ENCODE measurements at regions not wholly inside any gene's neighbourhood (a gene's known extent, or its start where the extent isn't known, plus 50 kb on each side); places are given as distances from the start of the nearest gene placed in this dataset.
"Not testable (repeated sequence)": the region's sequence is repeated elsewhere in the genome, so short reads cannot be mapped to it uniquely, and the experiment has no call there.

DNA sequence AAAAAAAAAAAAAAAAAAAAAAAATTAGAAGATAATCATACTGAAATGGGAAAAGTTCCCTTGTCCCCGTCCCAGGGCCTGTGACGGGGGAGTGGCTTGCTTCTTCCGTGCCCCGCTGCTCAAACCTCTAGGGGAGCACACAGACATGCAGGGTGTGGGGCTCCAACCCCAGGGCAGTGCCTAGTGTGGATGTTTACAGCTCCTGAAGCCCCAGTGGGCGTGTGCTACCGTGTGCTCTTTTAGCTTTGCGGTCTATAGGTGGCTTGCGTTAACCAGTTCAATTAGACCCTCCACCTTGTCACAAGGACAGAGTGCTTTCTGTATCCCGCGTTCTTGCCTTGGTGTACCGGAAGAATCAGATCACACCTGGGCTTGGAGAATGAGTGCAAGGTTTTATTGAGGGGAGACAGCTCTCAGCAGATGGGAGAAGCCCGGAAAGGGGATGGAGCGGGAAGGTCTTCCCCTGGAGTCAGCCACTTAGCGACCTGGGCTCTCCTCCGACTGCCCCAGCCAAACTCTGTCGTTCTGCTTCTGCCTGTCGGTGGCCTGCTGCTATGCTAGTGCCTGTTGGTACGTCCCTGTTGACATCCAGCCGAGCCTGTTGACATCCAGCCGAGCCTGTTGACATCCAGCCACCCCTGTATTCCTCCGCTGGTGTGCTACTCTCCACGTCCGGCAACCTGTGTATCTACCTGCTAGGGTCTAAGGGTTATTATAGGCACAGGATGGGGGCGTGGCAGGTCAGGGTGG is 569.8 kb downstream of the VGLL3 start:
- no peak for DNase-seq
- in situ Hi-C loops (cut with HindIII; ENCODE audit: low pct_ligation_motif_present, low pct_unique_long_range_greater_than_20kb, low sequenced_read_pairs): no loop called here

DNA sequence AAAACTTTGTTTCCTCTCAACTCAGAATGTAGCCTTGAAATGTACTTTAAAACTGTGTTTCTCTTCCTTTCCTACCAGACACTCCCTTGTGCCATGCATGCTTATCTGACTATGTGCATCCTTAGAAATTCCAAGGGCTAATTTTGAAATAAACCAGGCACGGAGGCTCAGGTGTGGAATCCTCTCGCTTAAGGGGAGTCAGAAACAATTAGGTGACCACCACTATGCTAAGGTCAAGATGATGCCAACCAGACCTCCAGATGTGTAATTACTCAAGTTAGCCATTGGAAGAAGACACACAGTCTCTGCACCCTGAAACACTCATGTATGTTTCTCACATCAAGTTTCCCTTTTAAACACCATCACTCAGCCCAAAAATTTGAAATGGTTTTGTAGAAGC is 572.1 kb downstream of the VGLL3 start:
- no peak for DNase-seq
- in situ Hi-C loops (cut with HindIII; ENCODE audit: low pct_ligation_motif_present, low pct_unique_long_range_greater_than_20kb, low sequenced_read_pairs): no loop called here

- in situ Hi-C loops (cut with HindIII; ENCODE audit: low pct_ligation_motif_present, low pct_unique_long_range_greater_than_20kb, low sequenced_read_pairs): no loop called here
- no peak for DNase-seq
Measured at GRCh38 chr3:86416334-86416733, 574.6 kb downstream of the VGLL3 start.

DNA sequence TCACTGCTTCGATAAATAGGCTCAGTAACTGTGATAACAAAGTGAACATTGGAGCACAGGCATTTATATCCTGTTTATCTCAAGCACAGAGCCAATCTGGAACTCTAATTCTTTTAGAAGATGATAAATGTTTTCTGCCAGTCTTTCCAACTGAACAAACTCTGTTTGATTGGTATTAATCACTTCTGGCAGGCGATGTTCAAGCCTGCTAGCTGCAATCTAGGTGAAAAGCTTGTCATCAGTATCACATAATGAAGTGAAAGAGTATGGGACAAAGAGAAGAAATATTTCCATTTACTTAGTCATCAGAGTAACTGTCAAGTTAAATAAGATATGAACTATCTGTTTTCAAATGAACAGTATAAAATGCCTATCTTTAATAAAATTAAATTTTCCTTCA is 577.3 kb downstream of the VGLL3 start:
- in situ Hi-C loops (cut with HindIII; ENCODE audit: low pct_ligation_motif_present, low pct_unique_long_range_greater_than_20kb, low sequenced_read_pairs): no loop called here
- DNase-seq: no peak

- in situ Hi-C loops (cut with HindIII; ENCODE audit: low pct_ligation_motif_present, low pct_unique_long_range_greater_than_20kb, low sequenced_read_pairs): no loop called here
- no peak for DNase-seq
Measured at GRCh38 chr3:86410587-86410986, 580.4 kb downstream of the VGLL3 start.

DNA sequence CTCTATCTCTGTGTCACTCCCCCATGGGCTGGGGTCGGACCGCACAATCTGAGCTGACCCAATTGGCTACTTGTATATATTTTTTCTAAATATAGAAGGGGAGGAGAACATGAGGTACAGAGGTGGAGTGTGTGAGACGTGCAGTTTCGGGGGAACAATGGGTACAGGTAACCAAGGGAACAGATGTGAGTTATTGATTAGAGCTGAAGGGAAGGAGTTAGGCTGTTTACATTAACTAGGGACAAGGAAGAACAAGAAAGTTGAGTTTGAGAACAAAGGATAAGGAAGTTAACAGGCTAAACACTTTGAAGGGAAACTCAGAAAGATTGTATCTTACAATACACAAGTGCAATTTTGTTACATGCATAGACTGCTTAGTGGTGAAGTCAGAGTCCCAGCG is 601.2 kb downstream of the VGLL3 start:
- DNase-seq; in situ Hi-C loops (cut with HindIII; ENCODE audit: low pct_ligation_motif_present, low pct_unique_long_range_greater_than_20kb, low sequenced_read_pairs): not testable (repeated sequence)

GRCh38 chr3:86388820-86389219 is 602.1 kb downstream of the VGLL3 start:
- DNase-seq: no peak
- in situ Hi-C loops (cut with HindIII; ENCODE audit: low pct_ligation_motif_present, low pct_unique_long_range_greater_than_20kb, low sequenced_read_pairs): no loop called here

GRCh38 chr3:86382556-86382955 is 608.4 kb downstream of the VGLL3 start:
- DNase-seq: no peak
- in situ Hi-C loops (cut with HindIII; ENCODE audit: low pct_ligation_motif_present, low pct_unique_long_range_greater_than_20kb, low sequenced_read_pairs): no loop called here

- in situ Hi-C loops (cut with HindIII; ENCODE audit: low pct_ligation_motif_present, low pct_unique_long_range_greater_than_20kb, low sequenced_read_pairs): no loop called here
- no peak for DNase-seq
Measured at GRCh38 chr3:86381247-86381646, 609.7 kb downstream of the VGLL3 start.

- no peak for DNase-seq
- in situ Hi-C loops (cut with HindIII; ENCODE audit: low pct_ligation_motif_present, low pct_unique_long_range_greater_than_20kb, low sequenced_read_pairs): no loop called here
Measured at GRCh38 chr3:86379280-86379679, 611.7 kb downstream of the VGLL3 start.

DNA sequence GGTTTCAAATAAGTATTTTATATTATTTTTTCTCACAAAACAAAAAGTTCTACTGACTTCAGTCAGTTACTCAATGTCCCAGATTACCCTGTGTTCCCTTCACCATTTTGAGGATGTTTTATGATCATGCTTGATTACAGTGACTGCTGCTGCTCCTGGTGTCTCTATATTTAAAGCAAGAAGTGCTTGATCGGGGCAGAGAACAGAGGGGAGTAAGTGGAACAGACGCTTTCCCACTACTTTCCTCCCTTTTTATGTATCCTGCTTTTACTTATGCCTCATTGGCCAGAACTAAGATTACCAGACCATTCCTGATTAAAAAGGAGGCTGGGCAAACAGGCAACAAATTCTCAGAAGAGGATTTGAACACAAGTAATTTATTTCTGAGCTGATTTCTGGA is 612.1 kb downstream of the VGLL3 start:
- in situ Hi-C loops (cut with HindIII; ENCODE audit: low pct_ligation_motif_present, low pct_unique_long_range_greater_than_20kb, low sequenced_read_pairs): no loop called here

DNA sequence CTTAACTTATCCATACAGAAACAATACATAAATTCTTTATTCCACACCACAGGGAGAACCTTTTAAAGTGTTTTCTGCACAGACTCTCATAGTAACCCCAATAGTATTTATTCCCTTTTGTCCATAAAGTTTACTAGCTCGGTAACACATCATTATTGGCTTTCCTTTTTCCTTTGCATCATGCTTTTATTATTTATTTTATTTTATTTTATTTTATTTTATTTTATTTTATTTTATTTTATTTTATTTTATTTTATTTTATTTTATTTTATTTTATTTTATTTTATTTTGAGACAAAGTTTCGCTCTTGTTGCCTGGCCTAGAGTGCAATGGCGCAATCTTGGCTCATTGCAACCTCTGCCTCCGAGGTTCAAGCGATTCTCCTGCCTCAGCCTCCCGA is 655.4 kb downstream of the VGLL3 start:
- in situ Hi-C loops (cut with HindIII; ENCODE audit: low pct_ligation_motif_present, low pct_unique_long_range_greater_than_20kb, low sequenced_read_pairs); DNase-seq: not testable (repeated sequence)

More for the DNA sequence above, 612.1 kb downstream of the VGLL3 start:
- DNase-seq: no peak

DNA sequence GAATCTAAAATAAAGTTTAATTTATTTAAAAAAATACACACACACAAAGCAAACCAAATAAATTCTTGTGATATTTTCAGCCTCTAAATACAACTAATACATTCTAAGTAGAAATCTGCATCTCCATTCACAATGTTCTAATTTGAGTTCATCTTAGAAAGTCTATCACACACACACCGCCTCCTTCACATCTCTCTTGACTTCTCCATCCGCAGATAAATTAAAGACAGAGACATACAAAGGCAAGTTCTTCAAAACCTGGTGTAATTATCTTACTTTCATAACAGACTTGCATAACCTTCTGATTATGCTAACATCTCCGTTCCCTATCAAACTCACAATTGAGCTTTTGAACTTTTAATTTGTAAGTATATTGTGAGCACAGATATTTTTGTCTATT is 657.3 kb downstream of the VGLL3 start:
- DNase-seq: no peak
- in situ Hi-C loops (cut with HindIII; ENCODE audit: low pct_ligation_motif_present, low pct_unique_long_range_greater_than_20kb, low sequenced_read_pairs): no loop called here

- in situ Hi-C loops (cut with HindIII; ENCODE audit: low pct_ligation_motif_present, low pct_unique_long_range_greater_than_20kb, low sequenced_read_pairs): no loop called here
- no peak for DNase-seq
Measured at GRCh38 chr3:86303935-86304334, 687.0 kb downstream of the VGLL3 start.

DNA sequence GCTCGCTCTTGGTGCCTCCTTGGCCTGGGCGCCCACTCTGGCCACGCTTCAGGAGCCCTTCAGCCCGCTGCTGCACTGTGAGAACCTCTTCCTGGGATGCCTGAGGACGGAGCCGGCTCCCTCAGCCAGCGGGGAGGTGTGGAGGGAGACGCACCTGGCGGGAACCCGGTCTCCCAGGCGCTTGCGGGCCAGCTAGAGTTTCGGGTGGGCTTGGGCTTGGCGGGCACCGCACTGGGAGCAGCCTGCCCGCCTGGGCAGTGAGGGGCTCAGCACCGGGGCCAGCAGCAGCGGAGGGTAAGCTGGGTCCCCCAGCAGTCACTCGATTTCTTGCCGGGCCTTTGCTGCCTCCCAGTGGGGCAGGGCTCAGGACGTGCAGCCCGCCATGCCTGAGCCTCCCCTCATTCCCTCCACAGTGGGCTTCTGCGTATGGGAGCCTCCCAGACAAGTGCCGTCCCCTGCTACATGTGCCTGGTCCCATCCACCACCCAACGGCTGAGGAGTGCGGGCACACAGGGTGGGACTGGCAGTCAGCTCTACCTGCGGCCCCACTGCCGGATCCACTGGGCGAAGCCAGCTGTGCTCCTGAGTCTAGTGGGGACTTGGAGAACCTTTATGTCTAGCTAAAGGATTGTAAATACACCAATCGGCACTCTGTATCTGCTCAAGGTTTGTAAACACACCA is 708.7 kb downstream of the VGLL3 start:
- in situ Hi-C loops (cut with HindIII; ENCODE audit: low pct_ligation_motif_present, low pct_unique_long_range_greater_than_20kb, low sequenced_read_pairs): no loop called here
- no peak for DNase-seq

DNA sequence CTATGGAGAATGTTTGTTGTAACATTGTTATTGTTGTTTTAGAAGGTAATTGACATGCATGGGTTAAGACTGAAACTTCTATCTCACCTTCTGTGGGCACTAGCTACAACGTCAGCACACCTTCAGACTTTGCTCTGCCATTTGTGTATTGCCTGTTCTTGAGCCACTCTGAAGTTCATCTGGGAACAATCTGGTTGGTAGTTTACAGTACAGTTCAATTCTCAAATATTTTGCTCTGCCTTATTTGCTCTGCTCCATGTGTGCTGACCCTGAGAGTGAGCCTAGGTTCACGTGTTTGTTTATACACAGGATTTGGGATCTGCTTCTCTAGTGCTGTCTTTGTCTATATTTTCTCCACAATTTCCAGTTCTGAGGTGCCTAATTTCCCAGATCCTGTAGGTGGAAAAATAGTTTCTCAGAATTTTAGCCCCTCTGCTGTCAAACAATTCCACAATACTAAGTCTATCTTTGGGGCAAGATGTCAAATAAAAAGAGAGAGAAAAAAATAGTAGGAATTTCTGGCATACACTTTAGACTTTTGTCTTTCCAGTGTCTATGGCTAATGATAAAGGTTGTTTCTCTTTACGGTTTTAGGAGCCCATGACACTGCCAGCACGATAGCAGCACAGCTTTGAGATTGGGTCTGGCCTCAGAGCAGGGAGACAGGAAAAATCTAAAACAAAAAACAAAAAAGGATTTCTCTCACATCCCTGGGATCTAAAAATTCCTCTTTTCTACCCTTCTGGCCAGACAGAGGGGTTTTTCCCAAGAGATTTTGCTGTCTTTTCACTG is 721.4 kb downstream of the VGLL3 start:
- no peak for DNase-seq
- in situ Hi-C loops (cut with HindIII; ENCODE audit: low pct_ligation_motif_present, low pct_unique_long_range_greater_than_20kb, low sequenced_read_pairs): no loop called here

DNA sequence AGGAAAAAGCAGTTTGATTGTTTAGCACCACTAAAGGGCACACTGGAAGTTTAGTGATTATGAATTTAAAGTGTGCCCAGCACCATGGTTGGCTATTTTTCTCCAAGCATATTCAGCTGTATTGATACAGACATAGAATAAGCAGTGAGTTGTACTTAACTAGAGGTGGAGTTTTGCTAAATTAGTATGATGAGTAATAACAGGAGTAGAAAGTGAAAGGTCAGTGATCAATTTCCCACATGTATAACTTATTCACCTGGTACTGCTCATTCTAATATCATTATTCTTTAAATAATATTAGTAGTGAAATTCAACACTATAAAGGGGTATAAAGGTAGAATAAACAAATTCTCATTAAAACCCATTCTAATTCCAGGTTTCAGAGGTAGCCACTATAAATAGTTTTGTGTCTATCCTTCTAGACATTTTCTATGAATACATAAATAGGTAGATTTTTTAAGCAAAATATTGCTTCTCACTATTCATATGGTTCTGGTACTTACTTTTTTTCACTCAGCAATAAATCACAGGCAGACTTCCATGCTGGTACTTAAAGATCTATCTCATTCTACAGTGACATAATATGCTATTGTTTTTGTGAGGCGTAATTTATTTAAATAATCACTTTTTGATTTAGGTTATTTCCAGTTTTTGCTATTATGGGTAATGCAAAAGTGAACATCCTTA is 732.9 kb downstream of the VGLL3 start:
- in situ Hi-C loops (cut with HindIII; ENCODE audit: low pct_ligation_motif_present, low pct_unique_long_range_greater_than_20kb, low sequenced_read_pairs): no loop called here
- no peak for DNase-seq

- in situ Hi-C loops (cut with HindIII; ENCODE audit: low pct_ligation_motif_present, low pct_unique_long_range_greater_than_20kb, low sequenced_read_pairs): no loop called here
- DNase-seq: no peak
Measured at GRCh38 chr3:86254480-86254879, 736.5 kb downstream of the VGLL3 start.

DNA sequence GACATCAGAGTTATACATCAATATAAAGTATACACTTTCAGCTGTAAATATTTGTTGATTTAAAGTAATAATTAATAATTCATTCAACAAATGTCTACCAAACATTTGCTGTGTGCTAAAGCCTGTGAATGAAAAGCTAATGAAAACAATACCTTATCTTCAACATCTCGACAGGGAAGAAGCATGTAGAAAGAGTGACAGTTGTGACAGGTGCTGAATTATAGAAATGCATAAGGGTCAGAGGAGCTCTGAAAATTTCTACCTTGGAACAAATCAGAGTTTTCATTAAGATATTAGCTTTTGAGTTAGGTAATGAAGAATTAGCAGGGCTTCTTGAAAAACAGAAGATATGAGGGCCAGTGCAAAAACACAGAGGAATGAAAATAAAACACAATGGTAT is 739.2 kb downstream of the VGLL3 start:
- in situ Hi-C loops (cut with HindIII; ENCODE audit: low pct_ligation_motif_present, low pct_unique_long_range_greater_than_20kb, low sequenced_read_pairs): no loop called here
- no peak for DNase-seq

Data from ACHN (cell line).